IPS-15b (cell line): ENCODE measurements at regions not wholly inside any gene's neighbourhood (a gene's known extent, or its start where the extent isn't known, plus 50 kb on each side); places are given as distances from the start of the nearest gene placed in this dataset.

ENCODE experiments used
- H3K27me3 ChIP-seq: one replicate; pipeline ENCODE4 v1.6.1; 2013; ENCODE audit warnings: low read length; ENCODE audit not compliant: control insufficient read depth, insufficient read depth
- H3K36me3 ChIP-seq: one replicate; pipeline ENCODE4 v1.6.1; 2013; ENCODE audit warnings: low read length; ENCODE audit not compliant: control insufficient read depth, insufficient read depth
- H3K4me1 ChIP-seq: one replicate; pipeline ENCODE4 v1.6.1; 2013; ENCODE audit warnings: mild to moderate bottlenecking, low read length; ENCODE audit not compliant: control insufficient read depth, insufficient read depth
- H3K4me3 ChIP-seq: one replicate; pipeline ENCODE4 v1.5.1; 2013; ENCODE audit warnings: low read depth, low read length
- H3K9ac ChIP-seq: one replicate; pipeline ENCODE4 v1.6.1; 2013; ENCODE audit warnings: low read depth, mild to moderate bottlenecking, low read length
- H3K9me3 ChIP-seq: one replicate; pipeline ENCODE4 v1.6.1; 2013; ENCODE audit warnings: mild to moderate bottlenecking, low read length; ENCODE audit not compliant: control insufficient read depth, insufficient read depth

GRCh38 chr19:28341810-28342350, 871.1 kb downstream of the UQCRFS1 start:
- no peak overlapping the region for H3K9ac ChIP-seq
- H3K27me3 ChIP-seq: no peaks in the 10 kb centered on the region
- H3K4me3 ChIP-seq: no peak overlapping the region
- no peaks in the 10 kb centered on the region for H3K36me3 ChIP-seq
- H3K9me3 ChIP-seq: no peaks in the 10 kb centered on the region
- H3K4me1 ChIP-seq: no peaks in the 10 kb centered on the region

- Histone ChIP-seq H3K36me3 (no peaks in the 10 kb centered on the region), H3K4me1 (no peaks in the 10 kb centered on the region), H3K27me3 (no peaks in the 10 kb centered on the region), H3K4me3 (no peak overlapping the region), H3K9me3 (no peaks in the 10 kb centered on the region), H3K9ac (no peak overlapping the region)
Observed at GRCh38 chr19:28334419-28334818, 878.5 kb downstream of the UQCRFS1 start.

GRCh38 chr19:28333909-28334308, 879.0 kb downstream of the UQCRFS1 start:
- no peaks in the 10 kb centered on the region for H3K4me1 ChIP-seq
- no peaks in the 10 kb centered on the region for H3K36me3 ChIP-seq
- H3K27me3 ChIP-seq: no peaks in the 10 kb centered on the region
- H3K9ac ChIP-seq: no peak overlapping the region
- H3K9me3 ChIP-seq: no peaks in the 10 kb centered on the region
- H3K4me3 ChIP-seq: no peak overlapping the region

- H3K9me3 ChIP-seq: no peaks in the 10 kb centered on the region
- no peaks in the 10 kb centered on the region for H3K27me3 ChIP-seq
- H3K4me3 ChIP-seq: no peak overlapping the region
- no peaks in the 10 kb centered on the region for H3K4me1 ChIP-seq
- H3K36me3 ChIP-seq: no peaks in the 10 kb centered on the region
- H3K9ac ChIP-seq: no peak overlapping the region
Observed at GRCh38 chr19:28332886-28333285, 880.1 kb downstream of the UQCRFS1 start.

- Histone ChIP-seq H3K9me3 (no peaks in the 10 kb centered on the region), H3K36me3 (no peaks in the 10 kb centered on the region), H3K9ac (no peak overlapping the region), H3K27me3 (no peaks in the 10 kb centered on the region), H3K4me1 (no peaks in the 10 kb centered on the region), H3K4me3 (no peak overlapping the region)
Observed at GRCh38 chr19:28332351-28332750, 880.6 kb downstream of the UQCRFS1 start.

- Histone ChIP-seq H3K9me3 (no peaks in the 10 kb centered on the region), H3K27me3 (no peaks in the 10 kb centered on the region), H3K4me3 (no peak overlapping the region), H3K4me1 (no peaks in the 10 kb centered on the region), H3K36me3 (no peaks in the 10 kb centered on the region), H3K9ac (no peak overlapping the region)
Observed at GRCh38 chr19:28331596-28331995, 881.4 kb downstream of the UQCRFS1 start.

GRCh38 chr19:28330831-28331230, 882.1 kb downstream of the UQCRFS1 start:
- Histone ChIP-seq H3K36me3 (no peaks in the 10 kb centered on the region), H3K9me3 (no peaks in the 10 kb centered on the region), H3K9ac (no peak overlapping the region), H3K4me1 (no peaks in the 10 kb centered on the region), H3K4me3 (no peak overlapping the region), H3K27me3 (no peaks in the 10 kb centered on the region)

GRCh38 chr19:28329429-28329828, 883.5 kb downstream of the UQCRFS1 start:
- Histone ChIP-seq H3K36me3 (no peaks in the 10 kb centered on the region), H3K4me3 (no peak overlapping the region), H3K4me1 (no peaks in the 10 kb centered on the region), H3K27me3 (no peaks in the 10 kb centered on the region), H3K9me3 (no peaks in the 10 kb centered on the region), H3K9ac (no peak overlapping the region)

GRCh38 chr19:28327905-28328304, 885.0 kb downstream of the UQCRFS1 start:
- Histone ChIP-seq H3K4me1 (peaks cover 4% of the 10 kb centered on the region), H3K9ac (no peak overlapping the region), H3K9me3 (no peaks in the 10 kb centered on the region), H3K27me3 (no peaks in the 10 kb centered on the region), H3K4me3 (no peak overlapping the region), H3K36me3 (no peaks in the 10 kb centered on the region)

GRCh38 chr19:28326746-28327145, 886.2 kb downstream of the UQCRFS1 start:
- H3K4me1 ChIP-seq: peaks cover 4% of the 10 kb centered on the region
- no peak overlapping the region for H3K4me3 ChIP-seq
- no peaks in the 10 kb centered on the region for H3K27me3 ChIP-seq
- H3K36me3 ChIP-seq: no peaks in the 10 kb centered on the region
- no peaks in the 10 kb centered on the region for H3K9me3 ChIP-seq
- no peak overlapping the region for H3K9ac ChIP-seq

GRCh38 chr19:28324275-28325060, 888.5 kb downstream of the UQCRFS1 start:
- H3K4me3 ChIP-seq: no peak overlapping the region
- H3K9me3 ChIP-seq: no peaks in the 10 kb centered on the region
- no peak overlapping the region for H3K9ac ChIP-seq
- H3K27me3 ChIP-seq: no peaks in the 10 kb centered on the region
- H3K4me1 ChIP-seq: peaks cover 4% of the 10 kb centered on the region
- H3K36me3 ChIP-seq: no peaks in the 10 kb centered on the region

GRCh38 chr19:28322945-28323344, 890.0 kb downstream of the UQCRFS1 start:
- peaks cover 3% of the 10 kb centered on the region for H3K27me3 ChIP-seq
- no peak overlapping the region for H3K9ac ChIP-seq
- peaks cover 4% of the 10 kb centered on the region for H3K4me1 ChIP-seq
- H3K36me3 ChIP-seq: no peaks in the 10 kb centered on the region
- H3K9me3 ChIP-seq: no peaks in the 10 kb centered on the region
- no peak overlapping the region for H3K4me3 ChIP-seq
